PC-9 (cell line): ENCODE measurements at regions not wholly inside any gene's neighbourhood (a gene's known extent, or its start where the extent isn't known, plus 50 kb on each side); places are given as distances from the start of the nearest gene placed in this dataset.

Experiments
- BruUV-seq: library from RNA; stranded (reverse); fragments of 400-500 nt; replicated peaks from 2 replicates; lab custom pipeline; 2021; lab: Mats Ljungman, UMichigan
- CTCF ChIA-PET: fragments of 300-600 bp; sonication (Branson Sonifier 250); formaldehyde crosslinking; loops from one replicate; lab custom pipeline; 2022; ENCODE audit warnings: antibody characterized with exemption; lab: Charles Lee
- POLR2A ChIA-PET: fragments of 300-600 bp; sonication (Branson Sonifier 250); formaldehyde crosslinking; loops from one replicate; lab custom pipeline; 2022; ENCODE audit warnings: antibody characterized with exemption; ENCODE audit not compliant: unreplicated experiment; lab: Charles Lee
- DNase-seq, 2 experiments: peaks; one replicate each; pipeline versions ENCODE4 v3.0.0 to v3.0.0-alpha.2; 2015 to 2022; ENCODE audit warnings: mixed read lengths in 1 of 2
- H2AFZ ChIP-seq: fragments of 200-600 bp; sonication (generic); 2 replicates; pipeline ENCODE4 v1.8.1; 2017; ENCODE audit warnings: antibody characterized with exemption
- H3F3A ChIP-seq: fragments of 200-600 bp; sonication (generic); 2 replicates; pipeline ENCODE4 v1.8.1; 2017; ENCODE audit warnings: antibody characterized with exemption, mild to moderate bottlenecking, low read depth; ENCODE audit not compliant: insufficient read depth
- H3K27ac ChIP-seq: fragments of 200-600 bp; sonication (generic); 2 replicates; pipeline ENCODE4 v1.6.1; 2016; ENCODE audit warnings: mixed run types
- H3K27me3 ChIP-seq: fragments of 200-600 bp; sonication (generic); 2 replicates; pipeline ENCODE4 v1.6.1; 2016; ENCODE audit warnings: low read depth, mixed run types; ENCODE audit not compliant: insufficient read depth
- H3K36me3 ChIP-seq: fragments of 200-600 bp; sonication (generic); 2 replicates; pipeline ENCODE4 v1.6.1; 2016; ENCODE audit warnings: low read depth, mixed run types
- H3K4me1 ChIP-seq: fragments of 200-600 bp; sonication (generic); replicated peaks from 2 replicates; pipeline ENCODE4 v1.6.1; 2016; ENCODE audit warnings: mixed run types; ENCODE audit not compliant: insufficient read depth
- H3K4me2 ChIP-seq: fragments of 200-600 bp; sonication (generic); 2 replicates; pipeline ENCODE4 v1.6.1; 2017; ENCODE audit warnings: mixed run types
- H3K4me3 ChIP-seq: fragments of 200-600 bp; sonication (generic); 2 replicates; pipeline ENCODE4 v1.6.1; 2016; ENCODE audit warnings: mixed run types
- H3K79me2 ChIP-seq: fragments of 200-600 bp; sonication (generic); 2 replicates; pipeline ENCODE4 v1.6.1; 2017; ENCODE audit warnings: low read depth, mixed run types
- H3K9me2 ChIP-seq: fragments of 200-600 bp; sonication (generic); 2 replicates; pipeline ENCODE4 v1.8.1; 2017; ENCODE audit warnings: mild to moderate bottlenecking; ENCODE audit not compliant: insufficient read depth
- H3K9me3 ChIP-seq: fragments of 200-600 bp; sonication (generic); 2 replicates; pipeline ENCODE4 v1.8.1; 2016; ENCODE audit warnings: low read depth; ENCODE audit not compliant: insufficient read depth
- H4K20me1 ChIP-seq: fragments of 200-600 bp; sonication (generic); 2 replicates; pipeline ENCODE4 v1.8.1; 2017; ENCODE audit not compliant: insufficient read depth
- EZH2 ChIP-seq: fragments of 200-600 bp; sonication (generic); IDR thresholded peaks from 2 replicates; pipeline ENCODE4 v1.8.0; 2017; ENCODE audit warnings: antibody characterized with exemption, low read depth
- intact Hi-C: fragments of 100-400 bp; cut with micrococcal nuclease; formaldehyde crosslinking; loops from one replicate; pipeline ENCODE4 v1.10.0; 2022; ENCODE audit not compliant: unreplicated experiment
- TF ChIP-seq, protein P1 (sequence below): fragments of 200-600 bp; sonication (generic); conservative IDR thresholded peaks from 2 replicates; pipeline ENCODE4 v1.6.1; 2017; ENCODE audit warnings: mixed run types, antibody characterized with exemption, mild to moderate bottlenecking, moderate library complexity

DNA sequence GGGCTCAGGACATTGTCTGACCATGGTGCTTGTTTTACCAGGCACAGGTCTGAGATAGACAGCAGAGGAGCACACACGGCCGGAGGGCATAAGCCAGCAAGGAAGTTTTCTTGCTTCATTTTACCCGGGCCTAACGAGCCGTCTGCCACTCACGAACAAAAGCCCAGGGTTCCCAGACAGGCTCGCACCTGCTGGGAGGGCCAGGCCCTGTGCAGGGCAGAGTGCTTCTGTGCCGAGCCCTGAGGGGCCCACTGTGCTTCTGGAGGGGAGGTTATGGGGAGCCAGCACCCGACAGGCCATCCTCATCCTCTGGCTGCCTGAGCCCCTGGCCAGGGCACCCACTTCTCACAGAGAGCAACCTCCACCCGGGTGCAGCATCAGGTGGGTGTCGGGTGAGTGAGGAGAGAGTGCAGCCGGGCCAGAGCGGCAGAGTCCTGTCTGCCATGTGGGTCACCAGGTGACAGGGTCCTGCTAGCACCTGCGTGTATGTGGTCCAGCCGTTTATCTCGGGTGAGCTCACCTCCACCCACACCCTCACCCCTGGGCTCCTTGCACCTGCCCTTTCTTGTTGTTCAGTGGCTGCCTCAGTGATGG is 297.9 kb downstream of the NDUFA10 start:
- H3K27ac ChIP-seq: no peak overlapping the region
- H3K4me1 ChIP-seq: no peaks in the 10 kb centered on the region
- peaks cover 97% of the 10 kb centered on the region for H3K27me3 ChIP-seq
- TF ChIP-seq, protein P1, sequence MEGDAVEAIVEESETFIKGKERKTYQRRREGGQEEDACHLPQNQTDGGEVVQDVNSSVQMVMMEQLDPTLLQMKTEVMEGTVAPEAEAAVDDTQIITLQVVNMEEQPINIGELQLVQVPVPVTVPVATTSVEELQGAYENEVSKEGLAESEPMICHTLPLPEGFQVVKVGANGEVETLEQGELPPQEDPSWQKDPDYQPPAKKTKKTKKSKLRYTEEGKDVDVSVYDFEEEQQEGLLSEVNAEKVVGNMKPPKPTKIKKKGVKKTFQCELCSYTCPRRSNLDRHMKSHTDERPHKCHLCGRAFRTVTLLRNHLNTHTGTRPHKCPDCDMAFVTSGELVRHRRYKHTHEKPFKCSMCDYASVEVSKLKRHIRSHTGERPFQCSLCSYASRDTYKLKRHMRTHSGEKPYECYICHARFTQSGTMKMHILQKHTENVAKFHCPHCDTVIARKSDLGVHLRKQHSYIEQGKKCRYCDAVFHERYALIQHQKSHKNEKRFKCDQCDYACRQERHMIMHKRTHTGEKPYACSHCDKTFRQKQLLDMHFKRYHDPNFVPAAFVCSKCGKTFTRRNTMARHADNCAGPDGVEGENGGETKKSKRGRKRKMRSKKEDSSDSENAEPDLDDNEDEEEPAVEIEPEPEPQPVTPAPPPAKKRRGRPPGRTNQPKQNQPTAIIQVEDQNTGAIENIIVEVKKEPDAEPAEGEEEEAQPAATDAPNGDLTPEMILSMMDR: no peak
- no peak overlapping the region for H3K4me3 ChIP-seq
- H3K79me2 ChIP-seq: no peaks in the 10 kb centered on the region
- H3K36me3 ChIP-seq: no peaks in the 10 kb centered on the region
- no peaks in the 10 kb centered on the region for H3K9me2 ChIP-seq
- no peaks in the 10 kb centered on the region for H3F3A ChIP-seq
- no peaks in the 10 kb centered on the region for H3K9me3 ChIP-seq
- no peak for DNase-seq
- ChIA-PET POLR2A (no interaction called here), CTCF (interaction anchor here (0.6 kb wide), 1 partner anchor 1140 kb away, joined by 11 read pairs; no protein-coding TSS in a partner anchor)
- no peak overlapping the region for H2AFZ ChIP-seq
- BruUV-seq: no TSS peak
- H3K4me2 ChIP-seq: no peak overlapping the region
- intact Hi-C loops: no loop called here
- peaks cover 28% of the 10 kb centered on the region; the same call in 1 of the 2 replicates for H4K20me1 ChIP-seq

DNA sequence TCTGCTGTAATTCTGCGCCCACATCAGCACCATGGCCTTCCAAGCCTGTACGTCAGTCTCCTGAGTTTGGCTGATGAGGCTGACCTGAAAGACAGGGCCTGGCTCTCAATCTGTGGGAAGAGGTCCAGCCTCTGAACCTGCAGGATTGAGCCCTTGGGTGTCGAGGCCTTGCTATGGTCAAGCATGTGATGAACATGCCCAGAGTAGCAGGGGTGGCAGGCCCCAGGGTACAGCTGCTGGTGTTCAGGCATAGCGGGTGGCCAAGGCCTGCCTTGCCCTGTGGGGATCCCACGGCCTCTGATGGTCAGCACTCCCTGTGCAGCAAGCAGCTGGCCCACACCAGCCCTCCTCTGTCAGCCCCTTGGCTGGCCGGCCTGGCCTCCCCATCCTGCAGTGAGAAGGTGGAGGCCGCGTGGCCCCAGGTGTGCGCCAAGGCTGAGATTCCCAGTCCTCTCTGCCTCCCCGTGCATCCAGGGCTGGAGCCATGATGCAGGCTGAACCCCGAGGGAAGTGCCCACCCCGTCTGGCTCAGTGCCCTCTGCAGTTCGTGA is 298.4 kb downstream of the NDUFA10 start:
- Histone ChIP-seq H3K4me2 (no peak overlapping the region), H3K9me3 (no peaks in the 10 kb centered on the region), H4K20me1 (peaks cover 28% of the 10 kb centered on the region; the same call in 1 of the 2 replicates), H3F3A (no peaks in the 10 kb centered on the region), H3K79me2 (no peaks in the 10 kb centered on the region), H3K27me3 (peaks cover 100% of the 10 kb centered on the region), H3K9me2 (no peaks in the 10 kb centered on the region), H3K27ac (no peak overlapping the region), H3K4me1 (no peaks in the 10 kb centered on the region), H3K4me3 (no peak overlapping the region), H2AFZ (no peak overlapping the region), H3K36me3 (no peaks in the 10 kb centered on the region)
- TF ChIP-seq, protein P1: no peak
- TF ChIP-seq EZH2: no peak
- intact Hi-C loops: no loop called here
- ChIA-PET POLR2A (no interaction called here), CTCF (interaction anchor here (0.6 kb wide), 2 partner anchors 81 to 1140 kb away, joined by 4 to 11 read pairs; no protein-coding TSS in a partner anchor)
- BruUV-seq: no TSS peak
- no peak for DNase-seq

DNA sequence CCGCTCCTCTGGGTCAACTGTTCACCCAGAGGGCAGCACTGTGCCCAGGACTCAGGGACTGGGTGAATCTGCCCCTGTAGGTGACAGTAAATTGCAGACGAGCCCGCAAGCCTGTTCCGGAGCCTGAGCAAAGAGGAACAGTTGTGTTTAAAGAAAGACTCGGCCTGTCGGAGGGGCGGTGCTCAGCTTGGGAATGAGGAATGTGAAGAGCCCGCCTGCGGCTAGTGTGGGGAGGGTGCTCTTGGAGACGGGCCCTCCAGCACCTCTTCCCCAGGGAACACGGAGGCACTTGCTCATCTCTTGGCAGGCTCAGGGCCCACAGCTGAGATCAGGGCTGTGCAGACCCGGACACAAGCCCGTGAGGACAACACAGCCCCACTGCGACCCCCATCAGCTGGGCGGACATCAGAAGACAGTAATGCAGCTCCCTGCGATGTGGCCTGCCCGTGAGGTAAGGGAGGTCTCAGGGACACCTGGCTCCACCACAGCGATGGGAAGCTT is 299.0 kb downstream of the NDUFA10 start:
- TF ChIP-seq, protein P1: no peak
- no peak for TF ChIP-seq EZH2
- intact Hi-C loops: no loop called here
- Histone ChIP-seq H3K9me3 (no peaks in the 10 kb centered on the region), H3K27ac (no peak overlapping the region), H3K4me3 (no peak overlapping the region), H2AFZ (no peak overlapping the region), H3K9me2 (no peaks in the 10 kb centered on the region), H3K27me3 (peaks cover 100% of the 10 kb centered on the region), H3F3A (no peaks in the 10 kb centered on the region), H3K4me2 (no peak overlapping the region), H3K79me2 (no peaks in the 10 kb centered on the region), H3K4me1 (no peaks in the 10 kb centered on the region), H3K36me3 (no peaks in the 10 kb centered on the region), H4K20me1 (peaks cover 27% of the 10 kb centered on the region; the same call in 1 of the 2 replicates)
- POLR2A ChIA-PET: no interaction called here
- no peak for DNase-seq
- CTCF ChIA-PET: interaction anchor here (0.6 kb wide), 1 partner anchor 82 kb away, joined by 4 read pairs; no protein-coding TSS in a partner anchor
- no TSS peak for BruUV-seq
